HG03135 (cell line): ENCODE measurements at regions not wholly inside any gene's neighbourhood (a gene's known extent, or its start where the extent isn't known, plus 50 kb on each side); places are given as distances from the start of the nearest gene placed in this dataset.

ENCODE experiments used
- ATAC-seq: cut with Tn5 transposase; IDR thresholded peaks from one replicate; pipeline ENCODE4 v1.9.1; 2021; ENCODE audit warnings: mild to moderate bottlenecking, moderate library complexity; ENCODE audit not compliant: unreplicated experiment

GRCh38 chr4:65868096-65868824 is 198.0 kb upstream of the EPHA5 start:
- no peak for ATAC-seq

- ATAC-seq, result no peak
These were observed 195.2 kb upstream of the EPHA5 start for GRCh38 chr4:65865489-65865888.

- ATAC-seq, result no peak
These were observed 191.7 kb upstream of the EPHA5 start for GRCh38 chr4:65861993-65862392.

- ATAC-seq, result no peak
These were observed 175.0 kb upstream of the EPHA5 start for GRCh38 chr4:65845199-65845773.

- no peak for ATAC-seq
These were observed 169.1 kb upstream of the EPHA5 start for GRCh38 chr4:65839164-65839931.

GRCh38 chr4:65834707-65835106 is 164.4 kb upstream of the EPHA5 start:
- no peak for ATAC-seq

GRCh38 chr4:65831828-65832227 is 161.5 kb upstream of the EPHA5 start:
- no peak for ATAC-seq

- no peak for ATAC-seq
These were observed 154.9 kb upstream of the EPHA5 start for GRCh38 chr4:65825116-65825753.

- no peak for ATAC-seq
These were observed 148.9 kb upstream of the EPHA5 start for GRCh38 chr4:65819192-65819591.

- no peak for ATAC-seq
These were observed 135.6 kb upstream of the EPHA5 start for GRCh38 chr4:65805936-65806335.

- no peak for ATAC-seq
These were observed 129.2 kb upstream of the EPHA5 start for GRCh38 chr4:65799513-65799912.

- no peak for ATAC-seq
These were observed 128.3 kb upstream of the EPHA5 start for GRCh38 chr4:65798498-65799127.

GRCh38 chr4:65791812-65792308 is 121.6 kb upstream of the EPHA5 start:
- no peak for ATAC-seq

GRCh38 chr4:65791111-65791811 is 121.0 kb upstream of the EPHA5 start:
- no peak for ATAC-seq

- no peak for ATAC-seq
These were observed 119.5 kb upstream of the EPHA5 start for GRCh38 chr4:65789805-65790204.

- no peak for ATAC-seq
These were observed 119.1 kb upstream of the EPHA5 start for GRCh38 chr4:65789341-65789740.

- ATAC-seq, result no peak
These were observed 107.0 kb upstream of the EPHA5 start for GRCh38 chr4:65777270-65777669.

- no peak for ATAC-seq
These were observed 103.3 kb upstream of the EPHA5 start for GRCh38 chr4:65773636-65774035.

GRCh38 chr4:65747386-65747785 is 77.1 kb upstream of the EPHA5 start:
- no peak for ATAC-seq

GRCh38 chr4:65738134-65738533 is 67.8 kb upstream of the EPHA5 start:
- no peak for ATAC-seq
